GM12873 (cell line): ENCODE measurements at regions not wholly inside any gene's neighbourhood (a gene's known extent, or its start where the extent isn't known, plus 50 kb on each side); places are given as distances from the start of the nearest gene placed in this dataset.

Experiments used
- CTCF ChIP-seq: IDR thresholded peaks from 2 replicates; pipeline ENCODE4 v1.5.1; 2012; ENCODE audit warnings: low read depth, mild to moderate bottlenecking, moderate library complexity, low read length, control low read depth; ENCODE audit not compliant: insufficient read depth; ENCODE audit errors: missing control alignments

DNA sequence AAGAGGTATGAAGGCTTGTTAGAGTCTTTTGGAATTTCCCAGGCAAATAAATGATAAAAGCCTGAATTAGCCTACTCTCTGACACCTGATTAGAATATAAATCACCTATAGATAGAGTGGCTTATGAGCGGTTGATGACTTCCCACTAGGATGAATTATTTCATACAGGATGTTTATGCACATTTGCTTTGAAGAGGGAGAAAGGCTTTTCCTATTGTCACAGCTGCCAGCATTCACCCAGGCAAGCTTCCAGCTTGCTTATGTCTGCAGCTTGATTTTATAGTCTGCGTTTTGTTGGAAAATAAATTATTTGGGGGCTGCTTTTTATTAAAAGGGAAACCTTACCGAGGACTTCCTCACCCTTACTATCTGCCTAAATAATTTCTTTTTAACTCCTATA, 51.3 kb upstream of the EIF2S2 start:
- no peak for TF ChIP-seq CTCF

DNA sequence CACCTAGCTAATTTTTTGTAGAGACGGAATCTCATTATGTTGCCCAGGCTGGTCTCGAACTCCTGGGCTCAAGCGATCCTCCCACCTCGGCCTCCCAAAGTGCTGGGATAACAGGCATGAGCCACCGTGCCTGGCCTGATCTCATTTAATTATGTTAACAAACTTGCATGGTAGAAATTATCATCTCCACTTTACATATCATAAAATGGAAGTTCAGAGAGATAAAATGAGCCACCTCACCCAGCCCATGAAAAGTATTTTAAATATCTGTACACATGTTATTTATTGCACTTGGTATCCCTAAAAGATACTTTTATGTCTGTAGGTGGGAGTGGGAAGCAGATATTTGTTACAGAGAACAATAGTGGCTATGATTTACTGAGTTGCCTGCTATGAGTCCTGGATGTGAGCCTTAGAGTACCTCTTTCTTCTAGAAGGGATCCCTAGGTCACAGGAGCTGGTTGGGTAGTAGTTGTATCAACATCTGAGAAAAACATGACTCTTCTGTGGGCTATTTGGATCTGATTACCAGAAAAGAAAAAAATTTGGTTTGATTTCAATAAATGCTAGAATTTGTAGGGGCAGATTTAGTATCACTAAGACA, 52.4 kb upstream of the EIF2S2 start:
- no peak for TF ChIP-seq CTCF

GRCh38 chr20:34165018-34165619, 53.1 kb upstream of the EIF2S2 start:
- no peak for TF ChIP-seq CTCF

GRCh38 chr20:34171640-34172039, 59.6 kb upstream of the EIF2S2 start:
- TF ChIP-seq CTCF: no peak

DNA sequence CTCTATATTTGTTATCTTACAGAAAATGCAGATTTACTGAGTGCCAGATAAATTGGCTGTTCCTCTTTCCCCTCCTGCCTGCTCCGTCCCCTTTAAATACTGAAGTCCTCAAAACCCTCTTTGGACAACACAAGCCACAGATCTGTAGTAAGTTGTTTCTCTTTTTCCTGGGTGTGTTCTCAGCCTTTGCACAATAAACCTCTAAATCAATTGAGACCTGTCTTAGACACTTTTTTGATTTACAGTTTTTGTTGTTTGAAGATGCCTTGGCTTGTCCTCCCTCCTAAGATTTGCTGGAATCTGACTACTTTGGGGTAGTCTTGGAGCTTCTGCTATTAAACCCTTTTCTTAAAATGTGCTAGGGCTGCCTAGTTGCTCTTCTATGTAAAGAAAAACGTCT, 60.9 kb upstream of the EIF2S2 start:
- no peak for TF ChIP-seq CTCF

DNA sequence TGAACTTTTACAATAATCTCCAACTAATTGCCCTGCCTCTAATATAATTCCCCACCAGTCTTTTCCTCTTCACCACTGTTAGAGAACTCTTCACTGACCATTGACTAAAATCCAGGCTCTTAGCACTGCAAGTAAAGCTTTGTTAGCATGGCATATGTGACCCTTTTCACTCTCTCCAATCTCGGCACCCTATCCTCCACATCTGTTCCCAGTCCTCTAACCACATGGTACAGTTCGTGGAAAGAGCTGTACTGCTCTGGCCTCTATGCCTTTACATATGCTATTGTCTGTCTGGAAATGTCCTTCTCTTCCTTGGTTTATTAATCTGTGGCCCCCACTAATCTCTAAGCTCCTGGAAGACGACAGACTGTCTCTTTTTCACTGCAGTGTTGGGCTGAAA, 63.0 kb upstream of the EIF2S2 start:
- no peak for TF ChIP-seq CTCF

- no peak for TF ChIP-seq CTCF
Observed at GRCh38 chr20:34175879-34176278, 63.8 kb upstream of the EIF2S2 start.
